CD4-positive, alpha-beta T cell (primary cell): ENCODE measurements at regions not wholly inside any gene's neighbourhood (a gene's known extent, or its start where the extent isn't known, plus 50 kb on each side); places are given as distances from the start of the nearest gene placed in this dataset.

Experiments
- ATAC-seq: fragments of 200-7000 bp; cut with Tn5 transposase; one replicate; pipeline ENCODE4 v1.10.0; 2022; ENCODE audit warnings: mild to moderate bottlenecking; ENCODE audit not compliant: poor library complexity
- CTCF ChIA-PET: fragments of 350-600 bp; sonication (Branson Sonifier 250); formaldehyde crosslinking; loops from one replicate; lab custom pipeline; 2021; ENCODE audit warnings: antibody characterized with exemption, inconsistent platforms; lab: Charles Lee
- POLR2A ChIA-PET: fragments of 350-600 bp; sonication (Branson Sonifier 250); formaldehyde crosslinking; loops from one replicate; lab custom pipeline; 2021; ENCODE audit warnings: antibody characterized with exemption, inconsistent platforms; lab: Charles Lee
- DNase-seq, 14 experiments: peaks; one replicate each; pipeline ENCODE4 v3.0.0-alpha.2; 2013 to 2020; ENCODE audit warnings: mixed read lengths in 2 of 14
- H3K27ac ChIP-seq, 2 donors: one replicate each; pipeline versions ENCODE4 v1.5.1 to v1.7.0; 2013; ENCODE audit warnings: low read length in 2 of 2, low read depth in 1 of 2, mild to moderate bottlenecking in 1 of 2
- H3K27me3 ChIP-seq, 2 experiments: 1 replicate in 1 of 2; 2 replicates in 1 of 2; pipeline versions ENCODE4 v1.6.1 to v1.7.0; 2013; ENCODE audit warnings: low read length in 2 of 2, control low read depth in 1 of 2, mild to moderate bottlenecking in 1 of 2, moderate library complexity in 1 of 2; ENCODE audit not compliant: insufficient read depth in 2 of 2, control insufficient read depth in 1 of 2
- H3K36me3 ChIP-seq: one replicate; pipeline ENCODE4 v1.6.1; 2013; ENCODE audit warnings: low read length, control low read depth; ENCODE audit not compliant: insufficient read depth
- H3K4me1 ChIP-seq: one replicate; pipeline ENCODE4 v1.6.1; 2013; ENCODE audit warnings: low read length, control low read depth; ENCODE audit not compliant: insufficient read depth
- H3K4me3 ChIP-seq: one replicate; pipeline ENCODE4 v1.5.1; 2013; ENCODE audit warnings: mild to moderate bottlenecking, low read length, moderate library complexity
- H3K9me3 ChIP-seq, 2 experiments: 1 replicate in 1 of 2; 2 replicates in 1 of 2; pipeline versions ENCODE4 v1.6.1 to v1.7.0; 2013; ENCODE audit warnings: low read length in 2 of 2, mild to moderate bottlenecking in 2 of 2, control low read depth in 1 of 2, moderate library complexity in 1 of 2; ENCODE audit not compliant: control insufficient read depth in 1 of 2, insufficient read depth in 1 of 2
- H3K27ac Mint-ChIP-seq: one replicate; pipeline ENCODE4 v1.8.0; 2020; ENCODE audit warnings: mixed read lengths
- H3K27me3 Mint-ChIP-seq: one replicate; pipeline ENCODE4 v1.8.0; 2021; ENCODE audit warnings: mixed read lengths
- H3K36me3 Mint-ChIP-seq: one replicate; pipeline ENCODE4 v1.8.0; 2021; ENCODE audit warnings: low read depth, mixed read lengths
- H3K4me1 Mint-ChIP-seq: one replicate; pipeline ENCODE4 v1.8.0; 2021; ENCODE audit warnings: low read depth, mixed read lengths
- H3K4me3 Mint-ChIP-seq: one replicate; pipeline ENCODE4 v1.8.0; 2020; ENCODE audit warnings: mild to moderate bottlenecking, mixed read lengths
- H3K9me3 Mint-ChIP-seq: one replicate; pipeline ENCODE4 v1.8.0; 2020; ENCODE audit warnings: mixed read lengths
- CTCF ChIP-seq: fragments of 200-600 bp; IDR thresholded peaks from one replicate; pipeline ENCODE4 v1.8.0; 2022; ENCODE audit warnings: antibody characterized with exemption, mild to moderate bottlenecking
- intact Hi-C, 2 experiments: fragments of 100-400 bp; cut with DNase I in 1 of 2; cut with micrococcal nuclease in 1 of 2; formaldehyde crosslinking; loops; one replicate each; pipeline versions ENCODE4 v1.15.1 to v1.9.0; 2023 to 2025; cut with DNase I, micrococcal nuclease

GRCh38 chr12:125424909-125425308 is 359.7 kb downstream of the AACS start:
- peaks cover 9 to 13% of the 10 kb centered on the region in 2 experiments for H3K9me3 ChIP-seq
- TF ChIP-seq CTCF: no peak
- peaks cover 4% of the 10 kb centered on the region for H3K9me3 Mint-ChIP-seq

GRCh38 chr12:125431516-125431915 is 366.3 kb downstream of the AACS start:
- H3K9me3 Mint-ChIP-seq: no peaks in the 10 kb centered on the region
- no peak overlapping the region for H3K4me3 Mint-ChIP-seq

More at GRCh38 chr12:125424909-125425308, 359.7 kb downstream of the AACS start:
- Mint-ChIP-seq H3K36me3 (no peaks in the 10 kb centered on the region), H3K4me3 (no peak overlapping the region), H3K27me3 (peaks cover 8% of the 10 kb centered on the region), H3K27ac (no peak overlapping the region), H3K4me1 (no peaks in the 10 kb centered on the region)
- no peak overlapping the region for H3K27ac ChIP-seq
- H3K36me3 ChIP-seq: no peaks in the 10 kb centered on the region
- no peaks in the 10 kb centered on the region for H3K4me1 ChIP-seq
- H3K4me3 ChIP-seq: no peak overlapping the region
- CTCF ChIA-PET: no interaction called here
- DNase-seq (no peak), ATAC-seq (no peak)
- POLR2A ChIA-PET: no interaction called here
- no peaks in the 10 kb centered on the region for H3K27me3 ChIP-seq
- intact Hi-C loops: no loop called here

GRCh38 chr12:125434131-125434530 is 368.9 kb downstream of the AACS start:
- H3K27me3 Mint-ChIP-seq: peaks cover 4% of the 10 kb centered on the region
- no peak overlapping the region for H3K4me3 Mint-ChIP-seq
- Histone ChIP-seq H3K4me1 (no peaks in the 10 kb centered on the region), H3K27ac (no peak overlapping the region), H3K36me3 (no peaks in the 10 kb centered on the region), H3K27me3 (no peaks in the 10 kb centered on the region), H3K4me3 (no peak overlapping the region), H3K9me3 (peaks cover 0 to 9% of the 10 kb centered on the region in 2 experiments)
- intact Hi-C loops: no loop called here
- H3K9me3 Mint-ChIP-seq: no peaks in the 10 kb centered on the region
- CTCF ChIA-PET: no interaction called here
- no peak overlapping the region for H3K27ac Mint-ChIP-seq
- POLR2A ChIA-PET: no interaction called here
- no peak for TF ChIP-seq CTCF
- DNase-seq (no peak), ATAC-seq (no peak)
- no peaks in the 10 kb centered on the region for H3K36me3 Mint-ChIP-seq
- no peaks in the 10 kb centered on the region for H3K4me1 Mint-ChIP-seq

More at GRCh38 chr12:125431516-125431915, 366.3 kb downstream of the AACS start:
- Histone ChIP-seq H3K4me1 (no peaks in the 10 kb centered on the region), H3K9me3 (peaks cover 0 to 9% of the 10 kb centered on the region in 2 experiments), H3K27ac (no peak overlapping the region), H3K36me3 (no peaks in the 10 kb centered on the region), H3K4me3 (no peak overlapping the region), H3K27me3 (no peaks in the 10 kb centered on the region)
- ATAC-seq (no peak), DNase-seq (no peak)
- Mint-ChIP-seq H3K4me1 (no peaks in the 10 kb centered on the region), H3K27ac (no peak overlapping the region), H3K27me3 (peaks cover 4% of the 10 kb centered on the region), H3K36me3 (no peaks in the 10 kb centered on the region)
- TF ChIP-seq CTCF: no peak
- ChIA-PET CTCF (no interaction called here), POLR2A (no interaction called here)
- intact Hi-C loops: no loop called here
